HG03432 (cell line): ENCODE measurements at regions not wholly inside any gene's neighbourhood (a gene's known extent, or its start where the extent isn't known, plus 50 kb on each side); places are given as distances from the start of the nearest gene placed in this dataset.
"Not testable (repeated sequence)": the region's sequence is repeated elsewhere in the genome, so short reads cannot be mapped to it uniquely, and the experiment has no call there.

ENCODE experiments used
- ATAC-seq: cut with Tn5 transposase; IDR thresholded peaks from one replicate; pipeline ENCODE4 v1.9.1; 2021; ENCODE audit warnings: mild to moderate bottlenecking, moderate library complexity; ENCODE audit not compliant: unreplicated experiment

- no peak for ATAC-seq
Measured at GRCh38 chr21:7916329-7917303, 2604.8 kb upstream of the TPTE start.

- ATAC-seq = no peak
Measured at GRCh38 chr21:7917729-7918128, 2603.7 kb upstream of the TPTE start.

GRCh38 chr21:7925918-7926582 lies 2595.3 kb upstream of the TPTE start:
- peak; percentile 48 for ATAC-seq

- not testable (repeated sequence) for ATAC-seq
Measured at GRCh38 chr21:7928528-7928927, 2592.9 kb upstream of the TPTE start.

GRCh38 chr21:7929586-7929985 lies 2591.8 kb upstream of the TPTE start:
- not testable (repeated sequence) for ATAC-seq

GRCh38 chr21:7930445-7930844 lies 2590.9 kb upstream of the TPTE start:
- not testable (repeated sequence) for ATAC-seq

- not testable (repeated sequence) for ATAC-seq
Measured at GRCh38 chr21:7932113-7932512, 2589.3 kb upstream of the TPTE start.

- ATAC-seq = not testable (repeated sequence)
Measured at GRCh38 chr21:7932834-7933233, 2588.5 kb upstream of the TPTE start.

- no peak for ATAC-seq
Measured at GRCh38 chr21:7933923-7934322, 2587.5 kb upstream of the TPTE start.

GRCh38 chr21:7937297-7937696 lies 2584.1 kb upstream of the TPTE start:
- not testable (repeated sequence) for ATAC-seq

GRCh38 chr21:7938223-7938622 lies 2583.2 kb upstream of the TPTE start:
- not testable (repeated sequence) for ATAC-seq

- ATAC-seq = not testable (repeated sequence)
Measured at GRCh38 chr21:7941432-7941831, 2580.0 kb upstream of the TPTE start.

- ATAC-seq = not testable (repeated sequence)
Measured at GRCh38 chr21:7942219-7942618, 2579.2 kb upstream of the TPTE start.

GRCh38 chr21:7943534-7943933 lies 2577.8 kb upstream of the TPTE start:
- not testable (repeated sequence) for ATAC-seq

- no peak for ATAC-seq
Measured at GRCh38 chr21:7947422-7947821, 2574.0 kb upstream of the TPTE start.

GRCh38 chr21:7948727-7949126 lies 2572.7 kb upstream of the TPTE start:
- not testable (repeated sequence) for ATAC-seq

GRCh38 chr21:7949882-7950281 lies 2571.5 kb upstream of the TPTE start:
- ATAC-seq = not testable (repeated sequence)

- no peak for ATAC-seq
Measured at GRCh38 chr21:7951854-7952519, 2569.4 kb upstream of the TPTE start.

GRCh38 chr21:7952648-7953047 lies 2568.7 kb upstream of the TPTE start:
- ATAC-seq = no peak

- no peak for ATAC-seq
Measured at GRCh38 chr21:7953058-7953457, 2568.3 kb upstream of the TPTE start.

GRCh38 chr21:7955358-7956073 lies 2565.9 kb upstream of the TPTE start:
- not testable (repeated sequence) for ATAC-seq
